ENCODE measurements at regions not wholly inside any gene's neighbourhood (a gene's known extent, or its start where the extent isn't known, plus 50 kb on each side); places are given as distances from the start of the nearest gene placed in this dataset.

DNA sequence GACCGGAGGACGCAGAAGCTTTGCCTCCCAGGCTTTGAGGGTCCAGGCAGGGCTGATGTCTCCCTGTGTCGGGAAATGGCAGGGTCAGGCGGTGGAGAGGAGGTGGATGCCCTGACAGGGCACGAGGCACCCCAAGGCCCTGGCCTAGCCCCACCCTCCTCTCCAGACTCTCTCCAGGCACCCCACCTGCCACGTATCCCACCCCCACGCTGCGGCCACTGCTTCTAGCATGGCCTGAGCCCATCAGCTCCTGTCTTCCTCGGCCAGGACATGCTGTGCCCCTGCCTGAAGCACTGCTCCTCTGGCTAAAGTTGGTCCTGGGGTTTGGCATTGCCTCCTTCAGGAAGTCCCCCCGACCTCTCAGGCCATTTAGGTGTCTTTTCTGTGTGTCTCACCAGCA is 64.2 kb upstream of the RXRA start:
- no peak for ATAC-seq (ENCODE audit: low read depth)
- no peak overlapping the region for H2BK5ac ChIP-seq (ENCODE audit: low read depth, low read length, poor library complexity, severe bottlenecking)
- H3K79me1 ChIP-seq (ENCODE audit: low read depth in 1 of 2, low read length in 2 of 2) = no peaks in the 10 kb centered on the region
- H3K4me3 ChIP-seq (ENCODE audit: insufficient read depth, low read depth, low read length) = no peak overlapping the region
- no peak for DNase-seq
- no peak overlapping the region for H3K23ac ChIP-seq (ENCODE audit: low read depth, low read length)
- H3K9me1 ChIP-seq (ENCODE audit: insufficient read depth, low read length) = no peaks in the 10 kb centered on the region
- no peak overlapping the region for H2AK9ac ChIP-seq (replicated peaks; ENCODE audit: low read depth, low read length, poor library complexity)
- ChIA-PET CTCF (no interaction called here), POLR2A (ENCODE audit: unreplicated experiment) (no interaction called here)
- H3K36me3 ChIP-seq (ENCODE audit: control insufficient read depth, insufficient read depth, low read length) = no peaks in the 10 kb centered on the region
- no peak overlapping the region for H4K91ac ChIP-seq (ENCODE audit: insufficient read depth, low read depth, low read length)
- 88% methylated on average over 5 of the region's 10 CpGs; no CpG with 5 or more reads in 1 of the 2 experiments for WGBS, 2 experiments (ENCODE audit: extremely low coverage in 2 of 2, insufficient read length in 1 of 2)
- in situ Hi-C loops (cut with MboI; ENCODE audit: low sequenced_read_pairs) (no loop called here), dilution Hi-C loops (cut with HindIII; ENCODE audit: low sequenced_read_pairs, unreplicated experiment) (no loop called here), intact Hi-C loops (cut with micrococcal nuclease) (no loop called here)
- no TSS peak for BruUV-seq (replicated peaks)
- no peak overlapping the region for H2BK15ac ChIP-seq (ENCODE audit: low read depth, low read length)
- H3K9ac ChIP-seq (ENCODE audit: low read depth, low read length) = no peak overlapping the region
- TF ChIP-seq SMC3 (IDR thresholded peaks at IDR 0.05; ENCODE audit: low read depth, low read length) (no peak), CEBPB (IDR thresholded peaks at IDR 0.05; ENCODE audit: low read depth, low read length) (no peak), RFX5 (IDR thresholded peaks at IDR 0.05; ENCODE audit: low read depth, low read length) (no peak)
- no peak overlapping the region for H3K18ac ChIP-seq (ENCODE audit: low read depth, low read length)
- H3K27me3 ChIP-seq (ENCODE audit: control insufficient read depth, insufficient read depth, low read length) = peaks cover 45% of the 10 kb centered on the region
- no peaks in the 10 kb centered on the region for H4K20me1 ChIP-seq (ENCODE audit: insufficient read depth, low read length)
- no peak overlapping the region for H3K56ac ChIP-seq (ENCODE audit: extremely low read depth, insufficient read depth, low read length)
- H3K4me2 ChIP-seq (ENCODE audit: low read depth, low read length) = no peak overlapping the region
- H2BK120ac ChIP-seq (ENCODE audit: low read depth, low read length) = no peak overlapping the region
- H4K5ac ChIP-seq (ENCODE audit: low read depth, low read length) = no peak overlapping the region
- no peak overlapping the region for H3K14ac ChIP-seq (replicated peaks; ENCODE audit: low read depth, low read length)
- no peaks in the 10 kb centered on the region for H3K9me3 ChIP-seq (ENCODE audit: control insufficient read depth, insufficient read depth, low read length)
- H2AFZ ChIP-seq (replicated peaks; ENCODE audit: low read length, poor library complexity) = no peak overlapping the region
- H3K4me1 ChIP-seq (ENCODE audit: control insufficient read depth, insufficient read depth, low read length) = no peaks in the 10 kb centered on the region
- no peak overlapping the region for H3K27ac ChIP-seq (ENCODE audit: insufficient read depth, low read length)
- no peak overlapping the region for H2AK5ac ChIP-seq (ENCODE audit: low read depth, low read length)
- no peak overlapping the region for H2BK20ac ChIP-seq (ENCODE audit: low read depth, low read length)
- no peak overlapping the region for H3K4ac ChIP-seq (ENCODE audit: low read depth, low read length)
- H4K8ac ChIP-seq (ENCODE audit: low read depth in 2 of 2, low read length in 2 of 2) = no peak overlapping the region
